ENCODE measurements at regions not wholly inside any gene's neighbourhood (a gene's known extent, or its start where the extent isn't known, plus 50 kb on each side); places are given as distances from the start of the nearest gene placed in this dataset.

- TF ChIP-seq SUZ12 (IDR thresholded peaks at IDR 0.05; ENCODE audit: extremely low read depth, insufficient read depth, insufficient read length), result no peak
- no peak for TF ChIP-seq YY1 (IDR thresholded peaks at IDR 0.05; ENCODE audit: insufficient read depth, insufficient read length)
- TF ChIP-seq ZNF274 (IDR thresholded peaks at IDR 0.05; ENCODE audit: low read depth, low read length), result no peak
- peaks cover 2% of the 10 kb centered on the region for H3K4me1 ChIP-seq (ENCODE audit: insufficient read depth, insufficient read length)
Measured at GRCh38 chr2:121052023-121052422, 233.0 kb downstream of the TFCP2L1 start.

GRCh38 chr2:121052521-121052920, 232.5 kb downstream of the TFCP2L1 start:
- Histone ChIP-seq H3K4me3 (ENCODE audit: insufficient read length, low read depth) (no peak overlapping the region), H3K27me3 (ENCODE audit: insufficient read depth, insufficient read length) (peaks cover 12% of the 10 kb centered on the region), H3K9me3 (ENCODE audit: insufficient read depth, low read length) (peaks cover 14% of the 10 kb centered on the region; the same call in 1 of the 2 replicates), H3K36me3 (ENCODE audit: insufficient read depth, insufficient read length, low read length) (no peaks in the 10 kb centered on the region), H3K4me1 (ENCODE audit: insufficient read depth, insufficient read length) (peaks cover 2% of the 10 kb centered on the region), H3K9ac (ENCODE audit: insufficient read length, low read depth) (no peak overlapping the region)
- no peak for DNase-seq (ENCODE audit: low read depth, low spot score)
- TF ChIP-seq SUZ12 (IDR thresholded peaks at IDR 0.05; ENCODE audit: extremely low read depth, insufficient read depth, insufficient read length), result no peak
- TF ChIP-seq YY1 (IDR thresholded peaks at IDR 0.05; ENCODE audit: insufficient read depth, insufficient read length), result no peak
- TF ChIP-seq ZNF274 (IDR thresholded peaks at IDR 0.05; ENCODE audit: low read depth, low read length), result no peak

More at GRCh38 chr2:121052023-121052422, 233.0 kb downstream of the TFCP2L1 start:
- Histone ChIP-seq H3K9ac (ENCODE audit: insufficient read length, low read depth) (no peak overlapping the region), H3K36me3 (ENCODE audit: insufficient read depth, insufficient read length, low read length) (no peaks in the 10 kb centered on the region), H3K4me3 (ENCODE audit: insufficient read length, low read depth) (no peak overlapping the region), H3K9me3 (ENCODE audit: insufficient read depth, low read length) (peaks cover 14% of the 10 kb centered on the region; the same call in 1 of the 2 replicates), H3K27me3 (ENCODE audit: insufficient read depth, insufficient read length) (peaks cover 8% of the 10 kb centered on the region)
- no peak for DNase-seq (ENCODE audit: low read depth, low spot score)

- H3K9me3 ChIP-seq (ENCODE audit: insufficient read depth, low read length), result peaks cover 14% of the 10 kb centered on the region; the same call in 1 of the 2 replicates
- no peaks in the 10 kb centered on the region for H3K36me3 ChIP-seq (ENCODE audit: insufficient read depth, insufficient read length, low read length)
- H3K9ac ChIP-seq (ENCODE audit: insufficient read length, low read depth), result no peak overlapping the region
- H3K4me1 ChIP-seq (ENCODE audit: insufficient read depth, insufficient read length), result peaks cover 2% of the 10 kb centered on the region
- DNase-seq (ENCODE audit: low read depth, low spot score), result no peak
- peaks cover 25% of the 10 kb centered on the region for H3K27me3 ChIP-seq (ENCODE audit: insufficient read depth, insufficient read length)
- TF ChIP-seq ZNF274 (IDR thresholded peaks at IDR 0.05; ENCODE audit: low read depth, low read length) (no peak), SUZ12 (IDR thresholded peaks at IDR 0.05; ENCODE audit: extremely low read depth, insufficient read depth, insufficient read length) (no peak)
- H3K4me3 ChIP-seq (ENCODE audit: insufficient read length, low read depth), result no peak overlapping the region
Measured at GRCh38 chr2:121055088-121055487, 229.9 kb downstream of the TFCP2L1 start.

- Histone ChIP-seq H3K9ac (ENCODE audit: insufficient read length, low read depth) (no peak overlapping the region), H3K27me3 (ENCODE audit: insufficient read depth, insufficient read length) (peaks cover 26% of the 10 kb centered on the region), H3K4me3 (ENCODE audit: insufficient read length, low read depth) (no peak overlapping the region), H3K36me3 (ENCODE audit: insufficient read depth, insufficient read length, low read length) (no peaks in the 10 kb centered on the region), H3K9me3 (ENCODE audit: insufficient read depth, low read length) (peaks cover 13% of the 10 kb centered on the region; the same call in 1 of the 2 replicates), H3K4me1 (ENCODE audit: insufficient read depth, insufficient read length) (peaks cover 2% of the 10 kb centered on the region)
- no peak for DNase-seq (ENCODE audit: low read depth, low spot score)
- TF ChIP-seq SUZ12 (IDR thresholded peaks at IDR 0.05; ENCODE audit: extremely low read depth, insufficient read depth, insufficient read length) (no peak), YY1 (IDR thresholded peaks at IDR 0.05; ENCODE audit: insufficient read depth, insufficient read length) (no peak), ZNF274 (IDR thresholded peaks at IDR 0.05; ENCODE audit: low read depth, low read length) (no peak)
Measured at GRCh38 chr2:121055501-121055900, 229.5 kb downstream of the TFCP2L1 start.

- Histone ChIP-seq H3K9me3 (ENCODE audit: insufficient read depth, low read length) (peaks cover 2% of the 10 kb centered on the region; the same call in 1 of the 2 replicates), H3K27me3 (ENCODE audit: insufficient read depth, insufficient read length) (peaks cover 36% of the 10 kb centered on the region), H3K9ac (ENCODE audit: insufficient read length, low read depth) (no peak overlapping the region), H3K36me3 (ENCODE audit: insufficient read depth, insufficient read length, low read length) (no peaks in the 10 kb centered on the region), H3K4me1 (ENCODE audit: insufficient read depth, insufficient read length) (peaks cover 8% of the 10 kb centered on the region), H3K4me3 (ENCODE audit: insufficient read length, low read depth) (no peak overlapping the region)
- TF ChIP-seq ZNF274 (IDR thresholded peaks at IDR 0.05; ENCODE audit: low read depth, low read length) (no peak), YY1 (IDR thresholded peaks at IDR 0.05; ENCODE audit: insufficient read depth, insufficient read length) (no peak), SUZ12 (IDR thresholded peaks at IDR 0.05; ENCODE audit: extremely low read depth, insufficient read depth, insufficient read length) (no peak)
- no peak for DNase-seq (ENCODE audit: low read depth, low spot score)
Measured at GRCh38 chr2:121058852-121059558, 226.0 kb downstream of the TFCP2L1 start.

- TF ChIP-seq SUZ12 (IDR thresholded peaks at IDR 0.05; ENCODE audit: extremely low read depth, insufficient read depth, insufficient read length) (no peak), ZNF274 (IDR thresholded peaks at IDR 0.05; ENCODE audit: low read depth, low read length) (no peak), YY1 (IDR thresholded peaks at IDR 0.05; ENCODE audit: insufficient read depth, insufficient read length) (no peak)
- H3K4me3 ChIP-seq (ENCODE audit: insufficient read length, low read depth), result no peak overlapping the region
- H3K27me3 ChIP-seq (ENCODE audit: insufficient read depth, insufficient read length), result peaks cover 45% of the 10 kb centered on the region
Measured at GRCh38 chr2:121059651-121060649, 225.1 kb downstream of the TFCP2L1 start.

More at GRCh38 chr2:121059651-121060649, 225.1 kb downstream of the TFCP2L1 start:
- Histone ChIP-seq H3K4me1 (ENCODE audit: insufficient read depth, insufficient read length) (peaks cover 8% of the 10 kb centered on the region), H3K36me3 (ENCODE audit: insufficient read depth, insufficient read length, low read length) (no peaks in the 10 kb centered on the region), H3K9me3 (ENCODE audit: insufficient read depth, low read length) (no peaks in the 10 kb centered on the region), H3K9ac (ENCODE audit: insufficient read length, low read depth) (no peak overlapping the region)
- no peak for DNase-seq (ENCODE audit: low read depth, low spot score)
